Choroid plexus epithelial cell (primary cell): ENCODE measurements at regions not wholly inside any gene's neighbourhood (a gene's known extent, or its start where the extent isn't known, plus 50 kb on each side); places are given as distances from the start of the nearest gene placed in this dataset.

Experiments used
- DNase-seq: peaks from one replicate; pipeline ENCODE4 v3.0.0-alpha.2; 2010; ENCODE audit warnings: low read depth
- H3K4me3 ChIP-seq: 2 replicates; pipeline ENCODE4 v1.5.1; 2011; ENCODE audit warnings: low read depth, mild to moderate bottlenecking, control low read depth, low read length, moderate library complexity
- CTCF ChIP-seq: conservative IDR thresholded peaks from 2 replicates; pipeline ENCODE4 v1.5.1; 2011; ENCODE audit warnings: low read depth, mild to moderate bottlenecking, control low read depth, inconsistent platforms, low read length, moderate library complexity

- TF ChIP-seq CTCF = no peak
- no peak for DNase-seq
- H3K4me3 ChIP-seq = no peak overlapping the region
These were observed 456.2 kb downstream of the CD83 start for GRCh38 chr6:14573703-14574290.

DNA sequence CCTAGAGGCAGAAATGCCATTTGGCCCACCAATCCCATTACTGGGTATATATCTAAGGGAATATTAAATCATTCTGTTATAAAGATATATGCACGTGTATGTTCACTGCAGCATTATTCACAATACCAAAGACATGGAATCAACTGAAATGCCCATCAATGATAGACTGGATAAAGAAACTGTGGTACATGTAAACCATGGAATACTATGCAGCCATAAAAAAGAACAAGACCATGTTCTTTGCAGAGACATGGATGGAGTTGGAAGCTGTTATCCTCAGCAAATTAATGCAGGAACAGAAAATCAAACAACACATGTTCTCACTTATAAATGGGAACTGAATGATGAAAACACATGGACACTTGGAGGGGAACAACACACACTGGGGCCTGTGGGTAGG, 458.4 kb downstream of the CD83 start:
- TF ChIP-seq CTCF = no peak

DNA sequence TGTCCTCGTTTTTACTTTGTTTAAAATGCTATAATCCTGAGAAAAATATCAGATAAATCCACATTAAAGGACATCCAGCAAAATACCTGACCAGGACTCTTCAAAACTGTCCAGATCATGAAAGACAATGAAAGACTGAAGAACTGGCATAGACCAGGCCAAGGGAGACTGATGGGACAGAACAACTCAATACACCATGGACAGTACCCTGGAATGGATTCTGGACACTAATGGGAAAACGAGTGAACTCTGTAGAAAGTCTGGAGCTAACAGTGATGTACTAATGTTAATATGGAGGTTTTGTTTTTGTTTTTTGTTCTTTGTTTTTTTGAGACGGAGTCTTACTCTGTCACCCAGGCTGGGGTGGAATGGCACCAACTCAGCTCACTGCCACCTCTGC, 461.4 kb downstream of the CD83 start:
- H3K4me3 ChIP-seq = no peak overlapping the region
- no peak for DNase-seq
- TF ChIP-seq CTCF = no peak

More for the DNA sequence above, 458.4 kb downstream of the CD83 start:
- DNase-seq = no peak
- H3K4me3 ChIP-seq = no peak overlapping the region

DNA sequence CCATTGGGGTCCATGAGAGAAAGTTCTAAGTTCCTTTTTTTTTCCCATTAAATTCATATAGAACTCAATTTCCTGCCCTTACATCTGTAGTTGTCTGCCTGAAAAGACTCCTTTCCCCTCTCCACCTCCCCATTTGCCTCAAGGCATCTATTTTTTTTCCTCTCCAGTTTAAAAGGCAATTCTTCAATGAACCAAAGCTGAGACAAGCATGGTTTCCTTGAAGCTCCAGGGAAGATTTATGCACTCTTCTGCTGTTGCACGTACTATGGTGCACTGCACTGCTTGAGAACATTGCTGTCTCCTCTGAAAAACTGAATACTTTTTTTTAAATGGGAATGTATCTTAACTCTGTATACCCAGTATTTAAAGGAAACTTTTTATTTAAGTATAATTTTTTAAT, 465.2 kb downstream of the CD83 start:
- no peak for TF ChIP-seq CTCF
- H3K4me3 ChIP-seq = no peak overlapping the region
- DNase-seq = no peak

GRCh38 chr6:14583826-14584225, 466.3 kb downstream of the CD83 start:
- H3K4me3 ChIP-seq = no peak overlapping the region
- no peak for DNase-seq
- TF ChIP-seq CTCF = no peak

- DNase-seq = peak; percentile 39
- peak; percentile 41 for TF ChIP-seq CTCF
- no peak overlapping the region for H3K4me3 ChIP-seq
These were observed 466.9 kb downstream of the CD83 start for GRCh38 chr6:14584450-14584849.

- no peak for DNase-seq
- H3K4me3 ChIP-seq = no peak overlapping the region
These were observed 468.1 kb downstream of the CD83 start for GRCh38 chr6:14585689-14586088.

More at GRCh38 chr6:14585689-14586088, 468.1 kb downstream of the CD83 start:
- TF ChIP-seq CTCF = no peak
